K562 (cell line): ENCODE measurements at regions not wholly inside any gene's neighbourhood (a gene's known extent, or its start where the extent isn't known, plus 50 kb on each side); places are given as distances from the start of the nearest gene placed in this dataset.
A peak's percentile ranks its signal among the peaks of the same experiment; 100 is the strongest.

Experiments
- CBFB ChIP-seq: sonication (generic); formaldehyde crosslinking; IDR thresholded peaks from 2 replicates; pipeline ENCODE4 v1.4.0; 2020; ENCODE audit warnings: mild to moderate bottlenecking, missing genetic modification reagents
- CLOCK ChIP-seq: fragments of 250-450 bp; sonication (Bioruptor Pico); IDR thresholded peaks from 2 replicates; pipeline ENCODE4 v1.4.0; 2020; ENCODE audit warnings: mild to moderate bottlenecking, moderate library complexity, borderline replicate concordance
- GTF2A2 ChIP-seq: IDR thresholded peaks from 2 replicates; pipeline ENCODE4 v1.6.1; 2016; ENCODE audit warnings: mild to moderate bottlenecking, missing genetic modification characterization, missing compliant biosample characterization
- GTF2E2 ChIP-seq: fragments of 200-800 bp; sonication (Bioruptor generic); IDR thresholded peaks from 2 replicates; pipeline ENCODE4 v1.6.1; 2016; ENCODE audit warnings: missing genetic modification characterization, missing compliant biosample characterization
- HDAC8 ChIP-seq: fragments of 450-650 bp; IDR thresholded peaks from 2 replicates; pipeline ENCODE4 v1.6.1; 2016; ENCODE audit warnings: mild to moderate bottlenecking, missing genetic modification characterization, moderate library complexity, missing compliant biosample characterization
- KLF16 ChIP-seq: IDR thresholded peaks from 2 replicates; pipeline ENCODE4 v1.6.1; 2016; ENCODE audit warnings: antibody characterized with exemption
- MTA1 ChIP-seq: fragments of 450-650 bp; IDR thresholded peaks from 2 replicates; pipeline ENCODE4 v1.6.1; 2017; ENCODE audit warnings: borderline replicate concordance
- NR0B1 ChIP-seq: fragments of 450-650 bp; IDR thresholded peaks from one replicate; pipeline ENCODE4 v1.6.1; 2018; ENCODE audit warnings: mild to moderate bottlenecking, moderate library complexity; ENCODE audit not compliant: partially characterized antibody
- NR3C1 ChIP-seq: sonication (generic); formaldehyde crosslinking; IDR thresholded peaks from 2 replicates; pipeline ENCODE4 v1.8.1; 2022; ENCODE audit warnings: missing genetic modification reagents
- PHF8 ChIP-seq: fragments of 200-600 bp; sonication (generic); IDR thresholded peaks from 2 replicates; pipeline ENCODE4 v1.6.1; 2012; ENCODE audit warnings: mixed run types, mild to moderate bottlenecking, inconsistent platforms, low read length, moderate library complexity, borderline replicate concordance
- RBM17 ChIP-seq: fragments of 200-400 bp; formaldehyde crosslinking; IDR thresholded peaks from 2 replicates; pipeline ENCODE4 v1.6.1; 2017; ENCODE audit warnings: low read depth, mild to moderate bottlenecking, low read length, borderline replicate concordance
- RNF2 ChIP-seq: sonication (generic); IDR thresholded peaks from 2 replicates; pipeline ENCODE4 v1.6.1; 2016
- ZFX ChIP-seq: sonication (generic); formaldehyde crosslinking; IDR thresholded peaks from 2 replicates; pipeline ENCODE4 v1.8.0; 2022; ENCODE audit warnings: mild to moderate bottlenecking, missing genetic modification reagents, moderate library complexity
- ZNF23 ChIP-seq: fragments of 250-450 bp; sonication (Bioruptor Pico); IDR thresholded peaks from 2 replicates; pipeline ENCODE4 v1.4.0; 2020; ENCODE audit warnings: mild to moderate bottlenecking
- ZNF24 ChIP-seq: fragments of 450-650 bp; IDR thresholded peaks from 2 replicates; pipeline ENCODE4 v1.6.1; 2016
- ZNF384 ChIP-seq: IDR thresholded peaks from 2 replicates; pipeline ENCODE4 v1.6.1; 2012; ENCODE audit warnings: low read depth, low read length, improper control_type of control experiment
- ZNF511 ChIP-seq: sonication (generic); formaldehyde crosslinking; IDR thresholded peaks from 2 replicates; pipeline ENCODE4 v1.8.0; 2022; ENCODE audit warnings: mild to moderate bottlenecking, missing genetic modification reagents
- ZSCAN32 ChIP-seq: fragments of 450-650 bp; formaldehyde crosslinking; IDR thresholded peaks from 2 replicates; pipeline ENCODE4 v1.4.0; 2020; ENCODE audit warnings: mild to moderate bottlenecking, moderate library complexity

- no peak for TF ChIP-seq NR0B1
- TF ChIP-seq NR3C1 = no peak
- no peak; the same call in 1 of the 2 replicates for TF ChIP-seq RNF2
- peak; percentile 20; the same call in 1 of the 2 replicates for TF ChIP-seq PHF8
- no peak for TF ChIP-seq CBFB (CRISPR knock-in tag)
- TF ChIP-seq CLOCK (CRISPR knock-in tag) = no peak
- TF ChIP-seq GTF2A2 (tag) = peak; percentile 91
- no peak for TF ChIP-seq KLF16
- TF ChIP-seq ZNF511 (CRISPR knock-in tag) = no peak
- TF ChIP-seq ZNF384 = no peak
- TF ChIP-seq MTA1 = no peak
- peak; percentile 62; the same call in 1 of the 2 replicates for TF ChIP-seq GTF2E2 (tag)
- no peak for TF ChIP-seq ZNF24
- TF ChIP-seq RBM17 = no peak
- no peak for TF ChIP-seq ZNF23 (CRISPR knock-in tag)
- TF ChIP-seq ZSCAN32 = 0 out of 2 replicates have a peak, but pooled peaks have one; percentile 55
- TF ChIP-seq HDAC8 (tag) = peak; percentile 96
- TF ChIP-seq ZFX (CRISPR knock-in tag) = no peak
These were observed 1313.5 kb upstream of the TMEM132C start (continued) for GRCh38 chr12:126953365-126953889.
